HCT116 (cell line): ENCODE measurements at regions not wholly inside any gene's neighbourhood (a gene's known extent, or its start where the extent isn't known, plus 50 kb on each side); places are given as distances from the start of the nearest gene placed in this dataset.

Experiments
- ATAC-seq: fragments of 200-7000 bp; cut with Tn5 transposase; 2 replicates; pipeline ENCODE4 v1.9.1; 2020; ENCODE audit warnings: mild to moderate bottlenecking, moderate library complexity
- BruUV-seq: library from RNA; stranded (reverse); fragments of 400-500 nt; replicated peaks from 2 replicates; lab custom pipeline; 2021; lab: Mats Ljungman, UMichigan
- CTCF ChIA-PET: fragments of 300-600 bp; sonication (Branson Sonifier 250); formaldehyde crosslinking; loops from one replicate; lab custom pipeline; 2021; ENCODE audit warnings: antibody characterized with exemption; lab: Charles Lee
- POLR2A ChIA-PET: fragments of 300-600, 350-600 bp; sonication (Branson Sonifier 250); formaldehyde crosslinking; loops from one replicate; lab custom pipeline; 2021; ENCODE audit warnings: antibody characterized with exemption; lab: Charles Lee
- RAD21 ChIA-PET, 2 experiments: fragments of 300-600 bp; sonication (Branson Sonifier 250); formaldehyde crosslinking; loops; one replicate each; lab custom pipeline; 2023; ENCODE audit warnings: low total read pairs in 2 of 2; ENCODE audit not compliant: uncharacterized antibody in 2 of 2, unreplicated experiment in 2 of 2, low non-redundant PET in 1 of 2; lab: Charles Lee
- DNase-seq: peaks from one replicate; pipeline ENCODE4 v3.0.0-alpha.2; 2010; ENCODE audit warnings: low read depth, low spot score
- H2AFZ ChIP-seq: fragments of 200-600 bp; shearing (Covaris generic), sonication (generic); 2 replicates; pipeline ENCODE4 v1.6.1; 2017; ENCODE audit warnings: low read depth, mixed run types, mixed read lengths, antibody characterized with exemption, low read length; ENCODE audit not compliant: poor library complexity, severe bottlenecking
- H3K27ac ChIP-seq: 2 replicates; pipeline ENCODE4 v1.5.1; 2012; ENCODE audit warnings: low read depth, low read length
- H3K27me3 ChIP-seq: fragments of 200-600 bp; sonication (generic); 2 replicates; pipeline ENCODE4 v1.6.1; 2016; ENCODE audit warnings: mixed run types, low read length, mixed read lengths; ENCODE audit not compliant: insufficient read depth
- H3K36me3 ChIP-seq, 2 experiments: fragments of 200-500 bp in 1 of 2; fragments of 200-600 bp in 1 of 2; sonication (Bioruptor generic) in 1 of 2; sonication (generic) in 1 of 2; 2 replicates each; pipeline versions ENCODE4 v1.5.1 to v1.6.1; 2014 to 2016; ENCODE audit warnings: low read length in 2 of 2, inconsistent platforms in 1 of 2, mixed read lengths in 1 of 2, mixed run types in 1 of 2; ENCODE audit not compliant: insufficient read depth in 2 of 2, control insufficient read depth in 1 of 2
- H3K4me1 ChIP-seq, 2 experiments: fragments of 200-600 bp in 1 of 2; sonication (generic) in 1 of 2; 2 replicates each; pipeline versions ENCODE4 v1.5.1 to v1.6.1; 2012 to 2017; ENCODE audit warnings: low read length in 2 of 2, inconsistent platforms in 1 of 2, mild to moderate bottlenecking in 1 of 2, mixed read lengths in 1 of 2, mixed run types in 1 of 2, moderate library complexity in 1 of 2; ENCODE audit not compliant: insufficient read depth in 2 of 2, control insufficient read depth in 1 of 2
- H3K4me2 ChIP-seq: fragments of 200-600 bp; sonication (generic); 2 replicates; pipeline ENCODE4 v1.6.1; 2017; ENCODE audit warnings: mixed run types, low read length, mixed read lengths
- H3K4me3 ChIP-seq, 2 experiments: fragments of 200-600 bp in 1 of 2; sonication (generic) in 1 of 2; replicated peaks in 1 of 2; 2 replicates each; pipeline ENCODE4 v1.5.1; 2011 to 2016; ENCODE audit warnings: low read length in 2 of 2, control low read depth in 1 of 2, low read depth in 1 of 2, mild to moderate bottlenecking in 1 of 2, mixed read lengths in 1 of 2, mixed run types in 1 of 2
- H3K79me2 ChIP-seq: fragments of 200-600 bp; sonication (generic); 2 replicates; pipeline ENCODE4 v1.6.1; 2017; ENCODE audit warnings: mild to moderate bottlenecking, mixed run types, low read length, moderate library complexity, mixed read lengths; ENCODE audit not compliant: insufficient read depth
- H3K9ac ChIP-seq: fragments of 200-600 bp; sonication (generic); 2 replicates; pipeline ENCODE4 v1.6.1; 2016; ENCODE audit warnings: low read length, mixed read lengths
- H3K9me2 ChIP-seq: fragments of 200-600 bp; sonication (generic), shearing (Covaris generic); 2 replicates; pipeline ENCODE4 v1.6.1; 2017; ENCODE audit warnings: mixed run types, mild to moderate bottlenecking, moderate library complexity; ENCODE audit not compliant: insufficient read depth
- H3K9me3 ChIP-seq, 2 experiments: fragments of 200-500 bp in 1 of 2; fragments of 200-600 bp in 1 of 2; sonication (Bioruptor generic) in 1 of 2; sonication (generic) in 1 of 2; 2 replicates each; pipeline ENCODE4 v1.6.1; 2014 to 2017; ENCODE audit warnings: low read length in 2 of 2, mixed read lengths in 2 of 2, inconsistent platforms in 1 of 2, low read depth in 1 of 2, mild to moderate bottlenecking in 1 of 2, mixed run types in 1 of 2, moderate library complexity in 1 of 2; ENCODE audit not compliant: control insufficient read depth in 1 of 2, insufficient read depth in 1 of 2
- H4K20me1 ChIP-seq: fragments of 200-600 bp; sonication (generic), shearing (Covaris generic); 2 replicates; pipeline ENCODE4 v1.6.1; 2017; ENCODE audit warnings: mixed run types, mild to moderate bottlenecking, moderate library complexity; ENCODE audit not compliant: insufficient read depth
- ATF3 ChIP-seq: IDR thresholded peaks from 2 replicates; pipeline ENCODE4 v1.6.1; 2012
- CBX3 ChIP-seq: IDR thresholded peaks from 2 replicates; pipeline ENCODE4 v1.6.1; 2012; ENCODE audit warnings: low read depth
- CEBPB ChIP-seq: IDR thresholded peaks from 2 replicates; pipeline ENCODE4 v1.6.1; 2012; ENCODE audit warnings: low read depth
- CTCF ChIP-seq, 3 experiments: fragments of 200-600 bp in 1 of 3; sonication (generic) in 1 of 3; IDR thresholded peaks in 2 of 3; conservative IDR thresholded peaks in 1 of 3; 2 replicates each; pipeline ENCODE4 v1.5.1; 2012 to 2017; ENCODE audit warnings: low read depth in 2 of 3, low read length in 2 of 3, antibody characterized with exemption in 1 of 3, borderline replicate concordance in 1 of 3, control low read depth in 1 of 3, mild to moderate bottlenecking in 1 of 3, mixed read lengths in 1 of 3, mixed run types in 1 of 3, moderate library complexity in 1 of 3; ENCODE audit not compliant: insufficient read depth in 1 of 3
- EGR1 ChIP-seq: IDR thresholded peaks from 2 replicates; pipeline ENCODE4 v1.6.1; 2012; ENCODE audit warnings: low read depth
- ELF1 ChIP-seq: IDR thresholded peaks from 2 replicates; pipeline ENCODE4 v1.6.1; 2012; ENCODE audit warnings: low read depth, borderline replicate concordance
- EZH2 ChIP-seq: fragments of 200-600 bp; sonication (generic); IDR thresholded peaks from 2 replicates; pipeline ENCODE4 v1.6.1; 2017; ENCODE audit warnings: antibody characterized with exemption, mixed run types
- EZH2phosphoT487 ChIP-seq: fragments of 200-600 bp; IDR thresholded peaks from 2 replicates; pipeline ENCODE4 v1.6.1; 2018; ENCODE audit warnings: antibody characterized with exemption, borderline replicate concordance
- FOSL1 ChIP-seq: IDR thresholded peaks from 2 replicates; pipeline ENCODE4 v1.6.1; 2012; ENCODE audit warnings: low read depth
- JUND ChIP-seq: IDR thresholded peaks from 2 replicates; pipeline ENCODE4 v1.6.1; 2012
- MAX ChIP-seq: IDR thresholded peaks from 2 replicates; pipeline ENCODE4 v1.6.1; 2012
- POLR2A ChIP-seq: IDR thresholded peaks from 2 replicates; pipeline ENCODE4 v1.7.0; 2011; ENCODE audit warnings: borderline replicate concordance; ENCODE audit not compliant: insufficient read depth, insufficient read length; ENCODE audit errors: extremely low read depth
- POLR2AphosphoS5 ChIP-seq: IDR thresholded peaks from 2 replicates; pipeline ENCODE4 v1.6.1; 2011; ENCODE audit warnings: mild to moderate bottlenecking, low read depth, low read length, moderate library complexity
- RAD21 ChIP-seq: IDR thresholded peaks from 2 replicates; pipeline ENCODE4 v1.6.1; 2012; ENCODE audit warnings: low read depth, mild to moderate bottlenecking
- SP1 ChIP-seq: IDR thresholded peaks from 2 replicates; pipeline ENCODE4 v1.6.1; 2012; ENCODE audit warnings: low read depth
- SRF ChIP-seq: IDR thresholded peaks from 2 replicates; pipeline ENCODE4 v1.6.1; 2012; ENCODE audit warnings: low read depth
- TCF7L2 ChIP-seq: IDR thresholded peaks from 2 replicates; pipeline ENCODE4 v1.7.0; 2011; ENCODE audit warnings: borderline replicate concordance, inconsistent platforms; ENCODE audit not compliant: insufficient read depth, insufficient read length; ENCODE audit errors: extremely low read depth
- YY1 ChIP-seq: IDR thresholded peaks from 2 replicates; pipeline ENCODE4 v1.6.1; 2011; ENCODE audit warnings: low read length, low read depth, moderate library complexity, mild to moderate bottlenecking; ENCODE audit not compliant: insufficient replicate concordance; ENCODE audit errors: extremely low read depth
- ZFX ChIP-seq: fragments of 450-650 bp; IDR thresholded peaks from 2 replicates; pipeline ENCODE4 v1.6.1; 2017
- intact Hi-C: fragments of 100-400 bp; cut with micrococcal nuclease; formaldehyde crosslinking; loops from 2 replicates; pipeline ENCODE4 v1.10.0; 2022
- TF ChIP-seq, protein P1 (sequence below): IDR thresholded peaks from 2 replicates; pipeline ENCODE4 v1.6.1; 2011; ENCODE audit warnings: mild to moderate bottlenecking, low read length, moderate library complexity; ENCODE audit not compliant: insufficient replicate concordance; ENCODE audit errors: extremely low read depth
- TF ChIP-seq, protein P2 (sequence below): IDR thresholded peaks from 2 replicates; pipeline ENCODE4 v1.6.1; 2012; ENCODE audit warnings: low read depth

- no peak overlapping the region for H3K27ac ChIP-seq
- POLR2A ChIA-PET, result no interaction called here
- peak overlapping the region; percentile 11 to 45; a peak in 3 of 4 replicates for H3K4me3 ChIP-seq
- no TSS peak for BruUV-seq
- H3K36me3 ChIP-seq, result no peaks in the 10 kb centered on the region
- H3K79me2 ChIP-seq, result no peaks in the 10 kb centered on the region
- H3K4me1 ChIP-seq, result peaks cover 4 to 11% of the 10 kb centered on the region in 2 experiments
- H3K9ac ChIP-seq, result no peak overlapping the region
- CTCF ChIA-PET, result interaction anchor here (1.2 kb wide), 1 partner anchor 320 kb away, joined by 5 read pairs; no protein-coding TSS in a partner anchor
- peak overlapping the region; percentile 78 for H2AFZ ChIP-seq
- H4K20me1 ChIP-seq, result no peaks in the 10 kb centered on the region
- H3K4me2 ChIP-seq, result peak overlapping the region; percentile 71
- intact Hi-C loops, result no loop called here
- peak; percentile 88 for ATAC-seq
- RAD21 ChIA-PET, result no interaction called here
- no peaks in the 10 kb centered on the region for H3K27me3 ChIP-seq
- H3K9me3 ChIP-seq, result no peaks in the 10 kb centered on the region
- H3K9me2 ChIP-seq, result no peaks in the 10 kb centered on the region
- peak; percentile 55 for DNase-seq
- no peak for TF ChIP-seq CBX3
- TF ChIP-seq ATF3, result no peak
- TF ChIP-seq, protein P1, sequence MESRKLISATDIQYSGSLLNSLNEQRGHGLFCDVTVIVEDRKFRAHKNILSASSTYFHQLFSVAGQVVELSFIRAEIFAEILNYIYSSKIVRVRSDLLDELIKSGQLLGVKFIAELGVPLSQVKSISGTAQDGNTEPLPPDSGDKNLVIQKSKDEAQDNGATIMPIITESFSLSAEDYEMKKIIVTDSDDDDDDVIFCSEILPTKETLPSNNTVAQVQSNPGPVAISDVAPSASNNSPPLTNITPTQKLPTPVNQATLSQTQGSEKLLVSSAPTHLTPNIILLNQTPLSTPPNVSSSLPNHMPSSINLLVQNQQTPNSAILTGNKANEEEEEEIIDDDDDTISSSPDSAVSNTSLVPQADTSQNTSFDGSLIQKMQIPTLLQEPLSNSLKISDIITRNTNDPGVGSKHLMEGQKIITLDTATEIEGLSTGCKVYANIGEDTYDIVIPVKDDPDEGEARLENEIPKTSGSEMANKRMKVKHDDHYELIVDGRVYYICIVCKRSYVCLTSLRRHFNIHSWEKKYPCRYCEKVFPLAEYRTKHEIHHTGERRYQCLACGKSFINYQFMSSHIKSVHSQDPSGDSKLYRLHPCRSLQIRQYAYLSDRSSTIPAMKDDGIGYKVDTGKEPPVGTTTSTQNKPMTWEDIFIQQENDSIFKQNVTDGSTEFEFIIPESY, result no peak
- TF ChIP-seq ELF1, result peak; percentile 15; the same call in 1 of the 2 replicates
- no peak for TF ChIP-seq MAX
- no peak; the same call in 1 of the 2 replicates for TF ChIP-seq JUND
- no peak for TF ChIP-seq TCF7L2
- TF ChIP-seq ZFX, result no peak
- TF ChIP-seq FOSL1, result peak; percentile 41
- TF ChIP-seq SP1, result no peak
- no peak for TF ChIP-seq EZH2
- no peak for TF ChIP-seq EZH2phosphoT487
- 0 out of 2 replicates have a peak, but pooled peaks have one; percentile 22 for TF ChIP-seq CEBPB
- TF ChIP-seq POLR2AphosphoS5, result no peak
- TF ChIP-seq RAD21, result 0 out of 2 replicates have a peak, but pooled peaks have one; percentile 6
- TF ChIP-seq CTCF (IDR thresholded peaks at IDR 0.05 in 2 of 3, conservative IDR thresholded peaks at IDR 0.05 in 1 of 3; ENCODE audit: borderline replicate concordance in 1 of 3, insufficient read depth in 1 of 3, low read depth in 2 of 3, low read length in 2 of 3), result 0 out of 6 replicates have a peak, but pooled peaks of 2 of the 3 experiments have one; percentile 9
- no peak for TF ChIP-seq YY1
- TF ChIP-seq, protein P2, sequence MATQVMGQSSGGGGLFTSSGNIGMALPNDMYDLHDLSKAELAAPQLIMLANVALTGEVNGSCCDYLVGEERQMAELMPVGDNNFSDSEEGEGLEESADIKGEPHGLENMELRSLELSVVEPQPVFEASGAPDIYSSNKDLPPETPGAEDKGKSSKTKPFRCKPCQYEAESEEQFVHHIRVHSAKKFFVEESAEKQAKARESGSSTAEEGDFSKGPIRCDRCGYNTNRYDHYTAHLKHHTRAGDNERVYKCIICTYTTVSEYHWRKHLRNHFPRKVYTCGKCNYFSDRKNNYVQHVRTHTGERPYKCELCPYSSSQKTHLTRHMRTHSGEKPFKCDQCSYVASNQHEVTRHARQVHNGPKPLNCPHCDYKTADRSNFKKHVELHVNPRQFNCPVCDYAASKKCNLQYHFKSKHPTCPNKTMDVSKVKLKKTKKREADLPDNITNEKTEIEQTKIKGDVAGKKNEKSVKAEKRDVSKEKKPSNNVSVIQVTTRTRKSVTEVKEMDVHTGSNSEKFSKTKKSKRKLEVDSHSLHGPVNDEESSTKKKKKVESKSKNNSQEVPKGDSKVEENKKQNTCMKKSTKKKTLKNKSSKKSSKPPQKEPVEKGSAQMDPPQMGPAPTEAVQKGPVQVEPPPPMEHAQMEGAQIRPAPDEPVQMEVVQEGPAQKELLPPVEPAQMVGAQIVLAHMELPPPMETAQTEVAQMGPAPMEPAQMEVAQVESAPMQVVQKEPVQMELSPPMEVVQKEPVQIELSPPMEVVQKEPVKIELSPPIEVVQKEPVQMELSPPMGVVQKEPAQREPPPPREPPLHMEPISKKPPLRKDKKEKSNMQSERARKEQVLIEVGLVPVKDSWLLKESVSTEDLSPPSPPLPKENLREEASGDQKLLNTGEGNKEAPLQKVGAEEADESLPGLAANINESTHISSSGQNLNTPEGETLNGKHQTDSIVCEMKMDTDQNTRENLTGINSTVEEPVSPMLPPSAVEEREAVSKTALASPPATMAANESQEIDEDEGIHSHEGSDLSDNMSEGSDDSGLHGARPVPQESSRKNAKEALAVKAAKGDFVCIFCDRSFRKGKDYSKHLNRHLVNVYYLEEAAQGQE, result no peak
- no peak for TF ChIP-seq POLR2A
- TF ChIP-seq EGR1, result no peak
- no peak for TF ChIP-seq SRF
These were observed 165.0 kb downstream of the SPIN4 start for GRCh38 chrX:63186137-63186536.
